ENCODE measurements at regions not wholly inside any gene's neighbourhood (a gene's known extent, or its start where the extent isn't known, plus 50 kb on each side); places are given as distances from the start of the nearest gene placed in this dataset.

GRCh38 chr6:105988321-105988720, 97.8 kb upstream of the PRDM1 start:
- POLR2A ChIA-PET = no interaction called here

GRCh38 chr6:105987516-105987915, 98.6 kb upstream of the PRDM1 start:
- intact Hi-C loops (cut with DNase I, micrococcal nuclease) = loop anchor here in 1 of 2 experiments (10.0 kb wide), 1 partner anchor 1037 kb away; the partner anchor contains the start of gene MTRES1
- peaks cover 31 to 48% of the 10 kb centered on the region in 2 experiments for H3K27me3 ChIP-seq (ENCODE audit: control insufficient read depth in 1 of 2, insufficient read depth in 2 of 2, low read length in 2 of 2)
- peaks cover 0 to 7% of the 10 kb centered on the region in 2 experiments for H3K9me3 ChIP-seq (ENCODE audit: control insufficient read depth in 1 of 2, insufficient read depth in 1 of 2, low read length in 2 of 2)
- Mint-ChIP-seq H3K27me3 (peaks cover 92% of the 10 kb centered on the region), H3K27ac (no peak overlapping the region), H3K4me1 (ENCODE audit: low read depth) (peaks cover 22% of the 10 kb centered on the region), H3K4me3 (no peak overlapping the region), H3K36me3 (ENCODE audit: low read depth) (peaks cover 9% of the 10 kb centered on the region), H3K9me3 (no peaks in the 10 kb centered on the region)
- H3K27ac ChIP-seq (ENCODE audit: low read depth in 1 of 2, low read length in 2 of 2) = no peak overlapping the region
- peaks cover 25% of the 10 kb centered on the region for H3K4me1 ChIP-seq (ENCODE audit: insufficient read depth, low read length)
- DNase-seq (no peak), ATAC-seq (ENCODE audit: poor library complexity) (no peak)
- ChIA-PET CTCF (no interaction called here), POLR2A (interaction anchor here (0.6 kb wide), 2 partner anchors 88 to 129 kb away, joined by 3 read pairs; no protein-coding TSS in a partner anchor)
- no peak for TF ChIP-seq CTCF (IDR thresholded peaks at IDR 0.05)
- no peak overlapping the region for H3K4me3 ChIP-seq (ENCODE audit: low read length)
- H3K36me3 ChIP-seq (ENCODE audit: insufficient read depth, low read length) = no peaks in the 10 kb centered on the region

More at GRCh38 chr6:105988321-105988720, 97.8 kb upstream of the PRDM1 start:
- DNase-seq = no peak
- Histone ChIP-seq H3K27me3 (ENCODE audit: control insufficient read depth in 1 of 2, insufficient read depth in 2 of 2, low read length in 2 of 2) (peaks cover 28 to 48% of the 10 kb centered on the region in 2 experiments), H3K4me3 (ENCODE audit: low read length) (no peak overlapping the region), H3K36me3 (ENCODE audit: insufficient read depth, low read length) (no peaks in the 10 kb centered on the region), H3K4me1 (ENCODE audit: insufficient read depth, low read length) (peaks cover 33% of the 10 kb centered on the region), H3K9me3 (ENCODE audit: control insufficient read depth in 1 of 2, insufficient read depth in 1 of 2, low read length in 2 of 2) (peaks cover 0 to 7% of the 10 kb centered on the region in 2 experiments), H3K27ac (ENCODE audit: low read depth in 1 of 2, low read length in 2 of 2) (no peak overlapping the region)
- intact Hi-C loops (cut with DNase I, micrococcal nuclease) = loop anchor here in 1 of 2 experiments (10.0 kb wide), 1 partner anchor 1036 kb away; the partner anchor contains the start of gene MTRES1
- peaks cover 88% of the 10 kb centered on the region for H3K27me3 Mint-ChIP-seq
- H3K4me1 Mint-ChIP-seq (ENCODE audit: low read depth) = peaks cover 30% of the 10 kb centered on the region
- TF ChIP-seq CTCF (IDR thresholded peaks at IDR 0.05) = no peak
- peaks cover 12% of the 10 kb centered on the region for H3K36me3 Mint-ChIP-seq (ENCODE audit: low read depth)
- H3K9me3 Mint-ChIP-seq = no peaks in the 10 kb centered on the region
- H3K4me3 Mint-ChIP-seq = no peak overlapping the region
- H3K27ac Mint-ChIP-seq = no peak overlapping the region
- no peak for ATAC-seq (ENCODE audit: poor library complexity)
- CTCF ChIA-PET = interaction anchor here (0.7 kb wide), 1 partner anchor 222 kb away, joined by 5 read pairs; no protein-coding TSS in a partner anchor

GRCh38 chr6:105986998-105987397, 99.1 kb upstream of the PRDM1 start:
- peaks cover 0 to 7% of the 10 kb centered on the region in 2 experiments for H3K9me3 ChIP-seq (ENCODE audit: control insufficient read depth in 1 of 2, insufficient read depth in 1 of 2, low read length in 2 of 2)

More at GRCh38 chr6:105986998-105987397, 99.1 kb upstream of the PRDM1 start:
- no peak for ATAC-seq (ENCODE audit: poor library complexity)
- no peaks in the 10 kb centered on the region for H3K36me3 ChIP-seq (ENCODE audit: insufficient read depth, low read length)
- ChIA-PET POLR2A (interaction anchor here (0.6 kb wide), 2 partner anchors 89 to 130 kb away, joined by 3 read pairs; no protein-coding TSS in a partner anchor), CTCF (no interaction called here)
- no peak for DNase-seq
- peaks cover 19% of the 10 kb centered on the region for H3K4me1 Mint-ChIP-seq (ENCODE audit: low read depth)
- no peak overlapping the region for H3K4me3 ChIP-seq (ENCODE audit: low read length)
- H3K36me3 Mint-ChIP-seq (ENCODE audit: low read depth) = peaks cover 4% of the 10 kb centered on the region
- H3K27ac ChIP-seq (ENCODE audit: low read depth in 1 of 2, low read length in 2 of 2) = no peak overlapping the region
- H3K4me1 ChIP-seq (ENCODE audit: insufficient read depth, low read length) = peaks cover 22% of the 10 kb centered on the region
- no peak for TF ChIP-seq CTCF (IDR thresholded peaks at IDR 0.05)
- intact Hi-C loops (cut with DNase I, micrococcal nuclease) = loop anchor here in 1 of 2 experiments (10.0 kb wide), 1 partner anchor 1038 kb away; the partner anchor contains the start of gene MTRES1
- no peak overlapping the region for H3K27ac Mint-ChIP-seq
- H3K27me3 Mint-ChIP-seq = peaks cover 93% of the 10 kb centered on the region
- peaks cover 33 to 50% of the 10 kb centered on the region in 2 experiments for H3K27me3 ChIP-seq (ENCODE audit: control insufficient read depth in 1 of 2, insufficient read depth in 2 of 2, low read length in 2 of 2)
- H3K9me3 Mint-ChIP-seq = no peaks in the 10 kb centered on the region
- H3K4me3 Mint-ChIP-seq = no peak overlapping the region
